Activated naive CD4-positive, alpha-beta T cell treated with anti-CD3 and anti-CD28 coated beads, Interleukin-2, amount 50 U/mL, for 16 hours (primary cell): ENCODE measurements at regions not wholly inside any gene's neighbourhood (a gene's known extent, or its start where the extent isn't known, plus 50 kb on each side); places are given as distances from the start of the nearest gene placed in this dataset.

ENCODE experiments used
- DNase-seq: peaks from one replicate; pipeline ENCODE4 v3.0.0-alpha.2; 2020

DNA sequence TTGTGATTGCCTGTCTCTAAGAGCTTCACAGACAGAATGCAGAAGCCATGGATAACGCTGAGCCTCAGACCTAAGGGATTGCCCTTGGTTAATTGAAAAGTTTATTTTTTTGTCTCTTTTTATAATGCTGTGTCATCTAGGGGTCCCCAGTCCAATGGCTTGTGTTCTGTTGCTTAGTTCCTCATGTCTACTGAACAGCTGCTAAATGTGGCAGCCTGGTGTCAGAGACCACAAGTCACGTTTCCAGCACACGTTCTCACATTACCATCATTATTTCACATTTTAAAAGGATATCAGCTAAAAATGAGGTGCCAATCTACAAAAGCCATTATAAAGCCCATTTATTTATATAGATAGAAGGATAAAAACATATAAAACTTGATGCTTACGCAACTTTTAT, 1362.0 kb downstream of the PCDH9 start:
- DNase-seq = no peak

DNA sequence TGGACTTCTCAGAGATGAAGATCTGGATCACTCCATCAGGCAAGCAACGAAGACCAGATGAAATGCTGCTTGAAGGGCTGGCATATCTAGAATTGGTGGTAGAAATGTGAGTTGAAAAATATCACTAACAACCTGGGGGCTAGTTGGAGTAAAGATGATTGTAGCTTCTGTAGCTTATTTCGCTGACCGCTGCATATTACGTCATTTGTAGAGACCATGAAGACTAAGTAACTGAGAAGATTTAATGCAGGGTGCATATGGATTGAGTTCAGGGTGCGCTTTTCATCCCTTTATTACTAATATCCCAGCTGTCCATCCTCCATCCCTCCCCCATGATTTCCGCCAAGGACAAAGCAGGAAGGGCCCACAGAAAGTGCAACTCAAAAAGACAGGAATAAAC, 1364.0 kb downstream of the PCDH9 start:
- no peak for DNase-seq

DNA sequence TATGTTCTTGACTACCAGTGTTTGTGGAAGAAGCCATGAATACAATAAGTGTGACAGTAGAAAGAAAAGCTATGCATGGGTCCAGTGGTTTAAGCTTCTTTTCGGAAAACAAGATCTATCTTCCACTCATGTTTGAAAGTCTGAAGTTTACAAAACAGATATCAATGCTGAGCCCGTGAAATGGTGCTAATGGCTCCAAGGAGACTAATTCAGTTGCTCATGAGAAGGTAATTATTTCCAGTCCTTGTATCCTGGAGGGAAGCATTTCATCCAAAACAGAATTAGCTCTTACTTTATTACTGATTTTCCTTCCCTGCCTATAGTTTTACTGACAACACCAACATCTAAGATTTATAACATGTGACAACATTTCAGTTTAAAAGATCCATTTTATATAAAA, 1364.9 kb downstream of the PCDH9 start:
- DNase-seq = no peak

DNA sequence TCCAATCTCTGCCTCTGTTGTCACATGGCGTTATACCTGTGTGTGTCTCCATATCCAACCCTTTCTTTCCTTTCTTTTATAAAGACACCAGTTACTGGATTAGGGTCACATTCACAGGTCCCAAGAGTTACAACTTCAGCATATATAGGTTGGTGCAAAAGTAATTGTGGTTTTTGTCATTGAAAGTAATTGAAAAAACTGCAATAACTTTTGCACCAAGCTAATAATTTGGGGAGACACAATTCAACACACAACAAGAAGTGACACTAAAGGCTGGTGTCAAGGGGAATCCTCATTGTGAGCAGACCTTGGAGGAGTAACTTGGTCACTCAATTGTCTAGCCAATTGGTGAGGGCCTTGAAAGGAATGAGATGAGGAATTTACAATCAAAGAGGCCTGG, 1366.1 kb downstream of the PCDH9 start:
- DNase-seq = no peak

DNA sequence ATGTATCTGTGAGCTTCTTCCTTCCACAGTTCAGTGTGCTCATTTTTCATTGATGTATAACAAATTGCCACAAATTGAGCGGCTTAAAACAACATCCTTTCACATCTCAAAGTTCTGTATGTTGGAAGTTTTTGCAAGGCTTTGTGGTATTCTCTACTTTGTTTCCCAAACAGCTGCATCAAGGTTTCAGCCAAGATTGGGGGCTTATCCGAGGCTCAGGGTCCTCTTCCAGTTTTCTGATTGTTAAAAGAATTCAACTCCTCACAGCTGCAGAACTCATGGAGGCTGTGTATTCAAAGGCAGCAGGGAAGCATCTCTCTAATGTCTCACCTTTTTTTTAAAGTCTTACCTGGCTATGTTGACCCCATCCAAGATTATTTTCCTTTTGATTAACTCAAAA, 1369.8 kb downstream of the PCDH9 start:
- no peak for DNase-seq

DNA sequence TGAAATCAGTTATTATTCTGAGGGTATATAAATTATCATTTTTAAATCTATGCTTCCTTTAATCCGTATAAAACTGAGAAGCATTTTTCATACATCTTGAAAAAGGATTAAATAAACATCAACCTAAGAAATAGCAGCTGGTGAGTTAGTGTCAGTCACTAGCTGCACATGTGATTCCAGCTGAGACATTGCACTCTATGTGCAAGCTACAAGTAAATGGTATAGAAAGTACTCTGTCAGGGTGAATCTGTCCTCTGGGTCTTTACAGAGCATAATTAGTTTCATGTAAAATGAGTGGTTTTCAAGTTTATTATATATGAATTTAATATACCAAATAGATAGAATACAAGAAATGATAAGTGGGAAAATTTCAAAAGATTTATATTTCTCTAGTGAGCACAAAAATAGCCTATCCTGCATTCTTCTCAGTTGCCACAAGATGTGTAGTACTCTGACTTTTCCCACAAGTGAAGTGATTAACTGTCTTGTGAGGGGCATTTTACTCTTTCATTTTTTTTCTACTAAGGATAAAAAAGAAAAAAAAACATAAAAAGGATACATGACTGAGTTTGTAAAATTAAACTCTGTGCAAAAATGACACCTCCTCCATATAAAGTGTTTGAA, 1372.1 kb downstream of the PCDH9 start:
- DNase-seq = no peak

DNA sequence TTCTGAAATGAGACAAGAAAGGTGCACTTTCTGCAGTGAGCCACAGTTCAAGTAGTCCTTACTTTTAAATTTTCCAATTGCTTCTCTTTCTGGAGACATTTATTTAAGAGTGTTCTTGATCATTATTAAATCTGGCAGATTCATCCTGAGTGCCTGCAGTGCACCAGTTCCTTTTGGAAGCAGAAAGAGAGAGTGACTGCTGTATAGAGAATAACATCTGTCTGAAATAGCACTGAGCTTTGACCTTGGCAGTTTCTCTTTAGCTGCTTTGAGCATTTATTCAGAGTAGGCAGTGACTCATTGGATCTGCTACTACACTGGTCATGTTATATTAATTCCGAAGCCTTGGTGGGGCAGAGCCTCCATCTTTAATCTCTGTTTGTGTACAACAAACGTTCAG, 1373.7 kb downstream of the PCDH9 start:
- no peak for DNase-seq

DNA sequence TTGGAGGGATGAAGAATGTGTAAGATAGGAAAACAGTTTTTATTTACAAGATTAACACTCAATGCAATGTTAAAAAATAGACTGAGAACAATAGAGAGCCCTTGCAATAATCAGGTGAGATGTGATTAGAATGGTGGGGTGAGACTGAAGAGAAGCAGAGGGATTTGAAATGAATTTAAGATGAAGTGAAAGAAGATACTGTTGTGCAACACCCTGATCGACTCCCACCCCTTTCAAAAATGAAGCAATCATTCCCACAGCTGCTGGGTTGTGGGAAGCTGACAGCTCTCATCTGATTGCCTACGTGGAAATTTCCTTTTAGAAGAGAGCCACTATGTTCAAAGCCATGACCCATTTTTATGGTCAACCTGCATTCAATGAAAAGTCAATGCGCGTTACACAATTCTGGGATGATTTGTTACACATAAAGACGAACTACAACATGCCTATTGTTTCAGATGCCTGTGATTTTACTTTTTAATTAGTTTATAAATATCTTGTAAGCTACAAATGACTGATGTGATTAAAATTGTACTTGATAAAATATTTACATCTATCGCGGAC, 1374.8 kb downstream of the PCDH9 start:
- no peak for DNase-seq

DNA sequence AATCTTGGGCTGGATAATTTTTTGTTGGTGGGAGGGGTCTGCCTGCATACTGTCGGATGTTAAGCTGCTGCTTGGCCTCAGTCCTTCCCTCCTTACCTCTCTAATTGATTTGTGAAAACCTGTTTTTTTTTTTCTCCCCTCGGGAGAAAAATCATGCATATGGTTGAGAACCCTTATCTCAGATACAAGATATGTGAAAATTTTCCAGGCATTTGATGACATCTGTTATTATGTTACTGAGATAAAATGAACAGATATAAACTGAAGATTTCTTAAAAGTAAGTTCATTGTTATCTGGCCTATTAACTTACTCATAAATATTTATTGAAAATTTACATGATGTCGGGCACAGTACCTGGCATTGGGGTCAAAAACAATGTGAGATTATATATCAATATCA, 1375.7 kb downstream of the PCDH9 start:
- no peak for DNase-seq

DNA sequence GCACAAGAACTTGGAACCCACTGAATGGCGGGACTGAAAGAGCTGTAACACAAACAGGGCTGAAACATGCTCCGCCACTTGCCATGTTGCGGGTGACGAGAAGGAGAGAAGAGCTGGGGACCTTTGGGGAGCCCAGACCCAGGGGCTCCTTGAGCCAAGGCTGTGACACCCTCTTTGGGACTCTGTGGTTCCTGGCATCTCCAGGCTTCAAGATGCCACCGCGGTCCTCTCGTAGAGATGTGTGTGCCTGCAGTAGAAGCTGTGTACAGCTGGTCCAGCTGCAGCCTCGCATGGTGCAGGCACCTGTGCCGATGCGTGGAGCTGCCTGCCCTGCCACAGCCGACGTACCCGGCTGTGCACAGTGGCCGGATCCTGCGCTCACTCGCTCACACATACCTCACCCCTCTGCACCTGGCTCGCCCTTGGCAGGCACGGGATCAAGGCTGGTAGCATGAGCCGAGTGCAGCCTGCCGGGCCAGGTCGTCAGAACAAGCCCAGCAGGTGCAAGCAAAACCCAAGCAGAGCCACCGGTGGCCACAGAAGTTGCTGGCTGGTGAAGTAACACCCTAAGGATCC, 1385.8 kb downstream of the PCDH9 start:
- no peak for DNase-seq

DNA sequence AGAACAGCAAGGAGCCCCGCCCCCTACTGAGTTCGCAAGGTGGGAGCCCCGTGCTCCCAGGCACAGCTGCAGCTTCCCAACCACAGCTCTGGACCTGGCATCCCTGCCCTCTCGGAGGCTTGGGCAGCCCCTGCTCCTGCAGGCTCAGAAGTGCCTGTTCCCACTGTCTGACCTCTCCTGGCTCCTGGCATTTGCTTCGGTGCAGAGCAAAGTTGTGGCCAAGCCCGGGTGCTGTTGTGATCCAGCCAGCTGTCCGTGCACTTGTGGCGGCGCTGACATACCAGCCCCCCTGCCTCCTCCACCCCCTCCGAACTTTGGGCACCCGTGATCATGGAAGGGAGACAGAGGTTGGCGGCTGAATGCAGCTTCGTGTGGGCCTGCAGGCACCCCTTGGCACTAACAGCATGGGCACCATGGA, 1386.8 kb downstream of the PCDH9 start:
- DNase-seq = no peak

DNA sequence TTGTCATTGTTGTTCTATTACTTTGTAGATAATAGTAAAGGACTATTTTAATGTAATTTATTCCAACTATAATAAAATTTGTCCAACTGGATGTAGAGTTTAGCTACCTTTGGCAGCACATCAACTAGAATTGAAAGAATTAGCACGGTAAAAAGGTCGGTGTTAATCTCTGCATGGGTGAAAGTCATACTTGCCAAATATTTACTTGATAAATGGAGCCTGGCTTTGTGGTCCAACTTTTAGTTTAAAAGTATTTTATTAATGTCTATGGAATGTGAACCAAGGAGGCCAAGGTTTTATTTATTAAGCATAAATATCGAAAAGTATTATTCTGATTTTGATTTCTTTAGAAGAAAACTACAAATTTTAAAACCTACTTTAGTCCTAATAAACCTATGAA, 1389.0 kb downstream of the PCDH9 start:
- DNase-seq = no peak

DNA sequence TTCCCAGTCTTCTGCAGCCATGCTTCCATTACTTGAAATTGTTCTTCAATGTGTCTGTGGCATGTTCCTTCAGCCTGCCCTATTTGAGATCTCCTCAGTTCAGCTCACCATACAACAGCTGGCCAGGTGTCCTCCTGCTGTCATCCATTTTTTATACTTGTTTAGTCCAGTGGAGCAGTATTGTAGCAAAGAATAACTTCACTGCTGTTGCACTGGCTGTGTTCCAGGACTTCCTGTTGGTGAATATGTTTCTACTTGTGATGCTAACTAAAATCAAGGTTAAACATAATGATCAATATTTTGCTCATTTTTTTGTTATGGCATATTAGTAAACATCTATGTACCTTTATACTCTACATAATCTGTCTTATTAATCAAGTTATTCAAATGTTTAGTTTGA, 1394.1 kb downstream of the PCDH9 start:
- DNase-seq = no peak

DNA sequence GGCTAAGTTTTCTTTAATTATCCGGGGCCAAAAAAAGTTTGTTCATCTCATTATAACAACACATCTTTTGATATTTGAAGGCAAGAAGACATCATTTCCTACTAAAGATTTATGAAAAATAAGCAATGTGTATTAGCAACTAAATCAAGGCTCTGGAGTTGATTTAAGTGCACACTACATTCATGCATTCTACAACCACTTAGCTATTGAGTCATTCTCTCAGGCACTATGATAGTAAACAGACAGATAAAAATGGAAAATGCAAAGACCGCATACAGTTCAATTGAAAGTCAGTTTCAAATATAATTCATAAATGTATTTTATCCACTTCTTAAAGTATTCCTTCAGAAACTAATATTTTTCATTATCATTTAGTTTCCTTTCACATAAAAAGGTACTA, 1395.2 kb downstream of the PCDH9 start:
- no peak for DNase-seq

DNA sequence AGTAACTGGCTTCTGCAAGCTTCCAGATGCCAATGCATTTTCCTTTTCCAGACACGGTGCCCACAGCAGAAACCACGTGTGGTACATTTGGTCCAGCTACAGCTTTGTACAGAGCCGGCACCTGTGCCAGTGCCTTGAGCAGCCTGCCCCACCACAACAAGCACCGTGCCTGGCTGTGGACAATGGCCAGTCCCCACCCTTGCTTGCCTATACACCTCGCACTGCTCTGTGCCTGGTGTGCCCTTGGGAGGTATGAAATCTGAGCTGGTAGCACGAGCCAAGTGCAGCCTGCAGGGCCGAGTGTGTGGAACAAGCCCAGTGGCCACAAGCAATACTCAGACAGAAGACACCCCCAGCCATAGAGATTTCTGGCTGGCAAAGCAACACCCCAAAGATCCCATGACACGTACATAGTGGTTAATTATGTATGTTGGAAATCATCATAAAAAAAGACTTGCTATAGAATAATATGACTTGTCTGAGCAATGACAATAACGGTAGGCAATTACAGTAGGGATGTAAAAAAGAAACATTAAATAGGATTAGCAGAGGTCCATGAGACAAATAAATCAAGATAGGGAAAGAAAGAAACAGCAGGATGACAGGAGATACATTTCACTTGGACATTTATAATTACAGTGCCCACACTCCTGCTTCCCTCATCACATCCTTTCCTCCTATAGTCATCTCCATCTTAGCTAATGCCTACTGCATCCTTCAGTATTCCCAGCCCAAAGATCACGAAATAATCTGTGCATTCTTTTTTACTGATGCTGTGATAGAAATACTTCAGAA, 1399.5 kb downstream of the PCDH9 start:
- no peak for DNase-seq

DNA sequence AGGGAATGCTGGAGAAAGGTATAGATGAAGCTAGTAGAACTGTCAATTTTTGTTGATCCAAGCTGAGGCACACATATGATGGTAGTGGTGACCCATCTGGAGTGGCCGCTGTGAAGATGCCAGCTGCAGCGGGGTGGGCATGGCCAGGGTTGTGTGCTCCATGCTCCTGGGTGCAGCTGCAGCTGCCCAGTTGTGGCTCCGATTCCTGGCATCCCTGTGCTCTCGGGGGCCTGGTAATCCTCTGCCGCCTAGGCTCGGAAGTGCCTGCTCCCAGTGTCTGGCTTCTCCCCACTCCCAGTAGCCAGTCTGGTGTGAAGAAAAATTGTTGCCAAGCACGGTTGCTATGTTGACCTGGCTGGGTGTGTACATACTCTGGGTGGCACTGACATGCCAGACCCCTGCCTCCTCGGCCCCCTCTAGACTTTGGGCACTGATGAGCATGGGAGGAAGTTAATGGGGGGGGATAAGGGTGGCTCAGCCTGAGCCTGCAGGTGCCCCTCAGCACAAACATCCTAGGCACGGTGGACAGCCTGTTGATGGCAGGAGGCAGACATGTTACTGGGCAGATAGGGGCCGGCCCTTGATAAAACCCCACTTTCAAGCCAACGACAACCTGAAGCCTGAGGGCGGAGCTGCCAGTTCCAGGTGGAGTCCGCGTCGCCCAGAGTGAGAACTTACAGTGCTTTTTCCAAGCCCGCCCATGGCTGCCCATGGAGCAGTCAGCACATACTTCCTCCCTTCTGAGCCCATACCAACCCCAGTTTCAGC, 1400.7 kb downstream of the PCDH9 start:
- DNase-seq = no peak

DNA sequence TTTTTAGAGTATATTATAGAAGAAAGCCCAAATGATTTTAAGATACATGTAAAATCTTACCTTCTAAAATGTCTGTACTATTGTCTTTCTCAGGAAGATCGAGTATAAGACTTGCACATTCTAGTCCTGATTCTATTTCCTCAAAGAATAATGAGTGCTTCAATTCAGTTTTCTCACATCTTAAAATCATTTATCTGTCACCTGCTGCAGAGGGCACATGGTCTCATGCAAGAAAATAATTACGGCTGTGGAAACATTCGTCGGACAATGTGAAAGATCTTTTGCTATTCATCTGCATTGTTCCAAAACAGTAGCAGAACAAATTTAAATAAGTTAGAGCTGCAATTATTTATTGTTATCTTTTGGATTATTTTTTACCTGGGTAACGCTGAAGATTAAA, 1403.5 kb downstream of the PCDH9 start:
- DNase-seq = no peak

DNA sequence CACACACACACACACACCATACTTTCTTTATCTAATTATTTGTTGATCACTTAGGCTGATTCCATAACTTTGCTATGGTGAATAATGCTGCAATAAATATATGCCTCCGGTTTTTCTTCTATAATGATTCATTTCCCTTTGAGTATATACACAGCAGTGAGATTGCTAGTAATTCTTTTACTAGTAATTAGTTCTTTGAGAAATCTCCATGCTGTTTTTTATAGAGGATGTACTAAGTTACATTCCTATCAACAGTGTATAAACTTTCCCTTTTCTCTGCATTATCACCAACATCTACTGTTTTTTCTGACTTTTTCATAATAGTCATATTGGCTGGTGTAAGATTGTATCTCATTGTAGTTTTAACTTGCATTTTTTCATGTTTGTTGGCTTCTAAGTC, 1405.1 kb downstream of the PCDH9 start:
- no peak for DNase-seq

DNA sequence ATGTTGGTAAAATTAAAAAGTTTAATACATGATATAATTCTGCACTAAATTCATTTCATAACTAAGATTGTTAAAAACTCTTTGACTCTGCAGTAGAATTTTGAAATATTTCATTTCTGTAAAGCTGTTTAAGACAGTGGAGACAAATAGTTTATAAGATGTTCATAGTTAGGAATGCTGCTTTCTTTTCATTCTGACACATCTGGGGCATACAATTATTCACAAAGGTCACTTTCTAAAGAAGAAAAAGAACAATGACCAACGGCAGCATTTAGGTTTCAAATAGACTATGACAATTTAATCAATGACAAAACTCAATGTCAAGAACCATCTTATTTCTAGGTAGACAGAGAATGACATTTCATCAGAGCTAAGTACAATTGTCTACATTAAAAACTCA, 1422.1 kb downstream of the PCDH9 start:
- DNase-seq = no peak

DNA sequence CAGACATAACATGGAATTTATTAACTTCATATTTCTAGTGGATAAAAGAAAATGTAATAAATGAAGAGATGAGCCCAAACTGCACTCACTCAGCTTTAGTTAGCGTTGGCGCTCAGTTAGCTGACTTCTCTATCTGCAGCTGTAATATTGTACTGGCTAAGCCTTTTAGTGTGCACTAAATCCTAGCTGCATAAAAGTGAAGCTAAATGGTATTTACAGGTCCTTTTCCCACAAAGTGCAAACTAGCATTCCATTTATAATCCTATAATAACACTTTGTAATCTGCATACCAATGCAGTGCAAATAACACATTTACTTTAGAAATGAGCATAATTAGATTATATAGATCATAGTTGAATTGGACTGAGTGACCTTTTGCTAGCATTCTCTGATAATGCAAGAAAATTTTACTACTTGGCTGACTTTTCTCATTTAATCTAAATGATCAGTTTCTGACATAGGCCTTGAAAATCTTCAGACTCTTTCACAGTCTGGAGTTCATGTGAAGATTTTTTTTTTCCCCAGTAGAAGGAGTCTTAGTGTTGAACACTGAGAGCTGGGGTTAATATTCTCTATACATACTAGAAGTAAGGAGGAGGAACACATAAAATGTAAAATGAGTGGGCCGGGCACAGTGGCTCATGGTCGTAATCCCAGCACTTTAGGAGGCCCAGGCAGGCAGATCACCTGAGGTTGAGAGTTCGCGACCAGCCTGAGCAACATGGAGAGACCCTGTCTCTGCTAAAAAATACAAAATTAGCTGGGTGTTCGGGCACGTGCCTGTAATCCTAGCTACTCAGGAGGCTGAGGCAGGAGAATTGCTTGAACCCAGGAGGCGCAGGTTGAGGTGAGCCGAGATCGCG, 1426.4 kb downstream of the PCDH9 start:
- DNase-seq = no peak

DNA sequence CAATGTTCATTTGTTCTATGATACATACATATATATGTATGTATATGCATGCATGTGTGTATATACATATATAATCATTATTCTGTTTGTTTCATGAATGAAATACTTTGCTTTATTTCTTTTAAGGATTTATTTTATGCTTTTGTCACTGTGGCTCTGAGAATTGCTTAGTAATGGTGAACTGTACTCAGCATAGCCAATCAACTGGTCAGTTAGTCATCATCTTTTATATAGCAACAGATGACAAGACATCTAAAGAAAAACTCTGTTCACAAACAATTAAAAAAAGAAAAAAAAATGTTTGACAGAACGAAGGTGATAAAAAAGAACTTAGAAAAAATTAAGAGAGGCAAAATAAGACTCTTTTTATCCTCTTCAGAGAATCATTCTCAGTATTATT, 1440.3 kb downstream of the PCDH9 start:
- DNase-seq = no peak

DNA sequence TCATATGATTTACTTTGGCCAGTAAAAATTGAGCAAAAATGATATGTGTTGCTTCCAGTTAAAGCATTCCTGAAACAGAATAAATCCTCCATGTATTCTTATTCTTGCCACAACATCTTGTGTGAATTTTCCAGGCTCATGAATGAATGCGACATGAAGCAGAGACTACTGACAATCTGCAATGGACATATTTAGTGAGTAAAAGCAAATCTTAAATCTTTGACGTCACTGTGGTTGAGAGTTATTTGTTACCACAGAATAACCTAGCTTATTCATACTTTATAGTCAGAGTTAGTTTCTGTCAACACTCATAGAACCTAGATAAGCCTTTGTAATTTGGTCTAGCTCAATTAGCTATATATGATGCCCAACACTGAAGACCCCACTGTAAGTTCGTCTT, 1443.1 kb downstream of the PCDH9 start:
- no peak for DNase-seq
